BE2C (cell line): ENCODE measurements at regions not wholly inside any gene's neighbourhood (a gene's known extent, or its start where the extent isn't known, plus 50 kb on each side); places are given as distances from the start of the nearest gene placed in this dataset.

Experiments
- DNase-seq: peaks from one replicate; pipeline ENCODE4 v3.0.0-alpha.2; 2020
- H3K27me3 ChIP-seq: fragments of 250-450 bp; sonication (Bioruptor Pico); 2 replicates; pipeline ENCODE4 v1.5.1; 2020; ENCODE audit warnings: mild to moderate bottlenecking
- H3K36me3 ChIP-seq: fragments of 250-450 bp; sonication (Bioruptor Pico); 2 replicates; pipeline ENCODE4 v1.5.1; 2020; ENCODE audit warnings: mild to moderate bottlenecking
- H3K4me1 ChIP-seq: fragments of 250-450 bp; sonication (Bioruptor Pico); 2 replicates; pipeline ENCODE4 v1.5.1; 2020
- H3K4me3 ChIP-seq: 2 replicates; pipeline ENCODE4 v1.5.1; 2011; ENCODE audit warnings: low read depth, low read length
- H3K9me3 ChIP-seq: fragments of 250-450 bp; sonication (Bioruptor Pico); 2 replicates; pipeline ENCODE4 v1.5.1; 2020
- CTCF ChIP-seq: IDR thresholded peaks from 2 replicates; pipeline ENCODE4 v1.5.1; 2012; ENCODE audit warnings: mild to moderate bottlenecking, low read depth, low read length

- TF ChIP-seq CTCF, result no peak
- no peaks in the 10 kb centered on the region for H3K36me3 ChIP-seq
- no peaks in the 10 kb centered on the region for H3K9me3 ChIP-seq
- DNase-seq, result no peak
- H3K27me3 ChIP-seq, result no peaks in the 10 kb centered on the region
- no peaks in the 10 kb centered on the region for H3K4me1 ChIP-seq
- no peak overlapping the region for H3K4me3 ChIP-seq
Observed at GRCh38 chrX:95974890-95975289, 709.8 kb upstream of the DIAPH2 start.

- DNase-seq, result no peak
- Histone ChIP-seq H3K4me1 (no peaks in the 10 kb centered on the region), H3K36me3 (no peaks in the 10 kb centered on the region), H3K27me3 (no peaks in the 10 kb centered on the region), H3K4me3 (no peak overlapping the region), H3K9me3 (no peaks in the 10 kb centered on the region)
- no peak for TF ChIP-seq CTCF
Observed at GRCh38 chrX:95995583-95995982, 689.1 kb upstream of the DIAPH2 start.

- no peaks in the 10 kb centered on the region for H3K36me3 ChIP-seq
- H3K4me1 ChIP-seq, result no peaks in the 10 kb centered on the region
- TF ChIP-seq CTCF, result no peak
- DNase-seq, result no peak
- no peaks in the 10 kb centered on the region for H3K9me3 ChIP-seq
- no peak overlapping the region for H3K4me3 ChIP-seq
- H3K27me3 ChIP-seq, result no peaks in the 10 kb centered on the region
Observed at GRCh38 chrX:95996294-95996693, 688.3 kb upstream of the DIAPH2 start.

GRCh38 chrX:96002431-96002830 lies 682.2 kb upstream of the DIAPH2 start:
- Histone ChIP-seq H3K27me3 (no peaks in the 10 kb centered on the region), H3K4me3 (no peak overlapping the region), H3K4me1 (no peaks in the 10 kb centered on the region), H3K9me3 (no peaks in the 10 kb centered on the region), H3K36me3 (no peaks in the 10 kb centered on the region)
- TF ChIP-seq CTCF, result no peak
- no peak for DNase-seq

GRCh38 chrX:96004386-96004785 lies 680.3 kb upstream of the DIAPH2 start:
- no peaks in the 10 kb centered on the region for H3K9me3 ChIP-seq
- no peaks in the 10 kb centered on the region for H3K4me1 ChIP-seq
- H3K27me3 ChIP-seq, result no peaks in the 10 kb centered on the region
- no peak overlapping the region for H3K4me3 ChIP-seq
- H3K36me3 ChIP-seq, result no peaks in the 10 kb centered on the region
- no peak for DNase-seq
- no peak for TF ChIP-seq CTCF

GRCh38 chrX:96006281-96006680 lies 678.4 kb upstream of the DIAPH2 start:
- no peak for TF ChIP-seq CTCF
- Histone ChIP-seq H3K4me3 (no peak overlapping the region), H3K9me3 (no peaks in the 10 kb centered on the region), H3K27me3 (no peaks in the 10 kb centered on the region), H3K4me1 (no peaks in the 10 kb centered on the region), H3K36me3 (no peaks in the 10 kb centered on the region)
- no peak for DNase-seq
